ENCODE measurements at regions not wholly inside any gene's neighbourhood (a gene's known extent, or its start where the extent isn't known, plus 50 kb on each side); places are given as distances from the start of the nearest gene placed in this dataset.

DNA sequence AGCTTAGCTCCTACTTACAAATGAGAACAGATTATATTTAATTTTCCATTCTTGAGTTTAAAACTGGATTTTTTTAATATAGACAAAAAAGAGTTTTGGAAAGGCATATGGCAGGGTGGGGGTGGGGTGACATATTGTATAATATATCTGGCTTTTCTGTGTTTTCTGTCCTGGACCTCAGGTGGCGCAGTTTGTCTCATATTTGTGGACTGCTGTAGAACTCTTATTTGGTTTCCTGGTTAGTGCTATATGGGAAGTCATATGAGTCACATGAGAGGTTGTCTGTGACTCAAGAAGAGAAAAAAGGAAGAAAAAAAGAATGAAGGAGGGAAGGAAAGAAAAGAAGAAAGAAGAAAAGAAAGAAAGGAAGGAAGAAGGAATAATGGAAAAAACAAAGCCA lies 131.8 kb downstream of the CLVS2 start:
- Histone ChIP-seq H3K9me3 (ENCODE audit: control insufficient read depth, insufficient read depth, low read length) (no peaks in the 10 kb centered on the region), H3K36me3 (ENCODE audit: control insufficient read depth, insufficient read depth, low read length) (no peaks in the 10 kb centered on the region), H3K27me3 (ENCODE audit: control insufficient read depth, insufficient read depth, low read length) (no peaks in the 10 kb centered on the region), H3K27ac (ENCODE audit: low read depth, low read length) (no peak overlapping the region), H3K4me3 (ENCODE audit: low read depth, low read length) (no peak overlapping the region), H3K4me1 (ENCODE audit: control insufficient read depth, insufficient read depth, low read length) (no peaks in the 10 kb centered on the region)
- DNase-seq (ENCODE audit: low read depth in 4 of 6, low spot score in 6 of 6): no peak
- 100% methylated on average over 1 of the region's 1 CpG for WGBS (ENCODE audit: insufficient coverage)

DNA sequence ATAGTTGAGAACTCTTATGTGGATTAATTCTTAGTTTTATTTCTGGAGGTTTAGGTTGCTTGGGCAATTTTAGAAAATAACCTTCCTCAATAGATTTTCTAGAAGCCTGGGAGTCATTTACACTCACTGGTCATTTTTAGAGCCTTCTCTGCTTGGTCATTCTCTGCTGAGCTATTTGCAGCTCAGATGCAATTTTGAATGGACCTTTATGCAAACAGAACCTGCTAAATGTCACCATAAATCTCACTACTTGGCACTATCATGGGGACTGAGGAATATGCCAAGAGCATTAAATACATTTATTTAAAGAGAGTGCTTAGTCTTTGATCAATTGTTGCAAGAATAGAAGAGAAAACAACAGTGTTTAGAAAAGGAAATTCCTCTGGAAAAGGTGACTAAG lies 154.0 kb downstream of the CLVS2 start:
- Histone ChIP-seq H3K4me3 (ENCODE audit: low read depth, low read length) (no peak overlapping the region), H3K27ac (ENCODE audit: low read depth, low read length) (no peak overlapping the region), H3K27me3 (ENCODE audit: control insufficient read depth, insufficient read depth, low read length) (no peaks in the 10 kb centered on the region), H3K4me1 (ENCODE audit: control insufficient read depth, insufficient read depth, low read length) (no peaks in the 10 kb centered on the region), H3K9me3 (ENCODE audit: control insufficient read depth, insufficient read depth, low read length) (no peaks in the 10 kb centered on the region), H3K36me3 (ENCODE audit: control insufficient read depth, insufficient read depth, low read length) (no peaks in the 10 kb centered on the region)
- peak in 3 of 6 donors; percentile 5 to 30 (median 8) for DNase-seq (ENCODE audit: low read depth in 4 of 6, low spot score in 6 of 6)

DNA sequence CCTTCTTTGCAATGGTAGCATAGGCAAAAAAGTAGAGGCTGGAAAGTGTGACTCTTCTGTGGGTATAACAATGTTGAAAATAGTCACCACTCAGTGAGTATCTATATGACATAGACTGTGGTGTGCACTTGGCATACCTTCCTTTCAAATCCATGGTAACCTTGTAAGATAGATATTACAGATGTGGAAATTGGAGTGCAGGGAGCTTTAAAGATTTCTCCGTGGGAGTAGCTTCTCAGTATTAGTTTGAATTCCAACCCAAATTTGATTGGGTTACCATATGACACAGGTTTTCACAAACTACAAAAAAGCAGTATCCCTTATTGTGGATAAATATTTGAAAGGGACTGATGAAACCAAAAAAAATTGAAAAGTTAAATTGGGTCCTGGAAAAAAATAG lies 163.8 kb downstream of the CLVS2 start:
- no CpG with 5 or more reads among the region's 1 CpG for WGBS (ENCODE audit: insufficient coverage)
- no peak for DNase-seq (ENCODE audit: low read depth in 4 of 6, low spot score in 6 of 6)
- Histone ChIP-seq H3K27me3 (ENCODE audit: control insufficient read depth, insufficient read depth, low read length) (no peaks in the 10 kb centered on the region), H3K4me1 (ENCODE audit: control insufficient read depth, insufficient read depth, low read length) (no peaks in the 10 kb centered on the region), H3K4me3 (ENCODE audit: low read depth, low read length) (no peak overlapping the region), H3K36me3 (ENCODE audit: control insufficient read depth, insufficient read depth, low read length) (no peaks in the 10 kb centered on the region), H3K27ac (ENCODE audit: low read depth, low read length) (no peak overlapping the region), H3K9me3 (ENCODE audit: control insufficient read depth, insufficient read depth, low read length) (no peaks in the 10 kb centered on the region)

Measured in spinal cord (tissue), 9 donors.